Superior temporal gyrus (tissue), 1 donor: ENCODE measurements at regions not wholly inside any gene's neighbourhood (a gene's known extent, or its start where the extent isn't known, plus 50 kb on each side); places are given as distances from the start of the nearest gene placed in this dataset.
A peak's percentile ranks its signal among the peaks of the same experiment; 100 is the strongest.
"Not testable (repeated sequence)": the region's sequence is repeated elsewhere in the genome, so short reads cannot be mapped to it uniquely, and the experiment has no call there.

ENCODE experiments used
- DNase-seq: peaks from one replicate; pipeline ENCODE4 v3.0.0-alpha.2; 2016; ENCODE audit errors: extremely low spot score

DNA sequence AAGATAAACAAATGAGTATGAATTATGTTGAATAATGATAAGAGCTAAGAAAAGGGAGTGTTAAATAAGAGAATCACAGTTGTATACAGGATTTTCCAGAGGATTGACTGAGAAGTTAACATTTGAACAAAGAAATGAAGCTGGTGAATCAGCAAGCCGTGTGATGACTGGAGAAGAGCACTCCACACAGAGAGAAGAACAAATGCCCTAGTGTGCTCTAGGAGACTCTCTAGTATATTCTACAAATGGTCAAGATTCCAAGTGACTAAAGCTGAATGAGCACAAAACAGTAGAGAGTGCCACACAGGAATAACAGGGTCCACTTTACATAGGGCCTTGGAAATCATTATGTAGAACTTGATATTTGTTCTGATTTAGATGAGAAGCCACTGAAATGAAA is 587.1 kb upstream of the ATXN7L3B start:
- DNase-seq: peak; percentile 57

DNA sequence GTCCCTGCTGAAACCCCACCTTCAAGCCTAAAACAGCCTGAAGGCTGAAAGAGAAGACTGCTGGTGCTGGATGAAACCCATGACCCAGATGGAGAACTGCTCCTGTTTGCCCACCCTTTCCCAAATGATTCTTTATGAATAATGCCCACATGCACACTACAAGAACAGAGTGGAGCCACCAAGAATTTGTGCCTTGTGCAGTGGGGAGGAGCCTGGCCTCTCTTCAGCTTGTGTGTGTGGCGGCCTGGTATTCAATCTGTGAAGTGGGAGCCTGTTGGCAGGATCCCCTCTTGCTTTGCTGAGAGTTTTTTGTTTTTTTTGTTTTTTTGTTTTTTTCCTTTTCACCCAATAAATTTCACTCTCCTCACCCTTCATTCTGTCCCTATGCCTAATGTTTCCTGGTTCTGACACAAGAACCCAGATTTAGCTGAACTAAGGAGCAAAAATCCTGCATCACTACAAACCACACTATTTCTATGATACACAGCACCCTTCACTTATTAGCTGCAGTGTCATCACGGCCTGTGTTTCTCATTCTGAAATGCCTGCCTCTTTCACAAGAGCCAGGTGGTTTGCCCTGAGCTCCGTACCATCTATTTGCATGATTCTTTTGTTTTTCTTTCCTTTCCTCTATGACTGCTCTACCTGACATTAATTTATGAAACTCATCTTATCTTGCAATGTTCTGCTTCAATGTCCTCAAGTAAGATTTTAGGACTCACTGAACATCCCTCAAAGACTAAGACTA is 585.5 kb upstream of the ATXN7L3B start:
- no peak for DNase-seq

DNA sequence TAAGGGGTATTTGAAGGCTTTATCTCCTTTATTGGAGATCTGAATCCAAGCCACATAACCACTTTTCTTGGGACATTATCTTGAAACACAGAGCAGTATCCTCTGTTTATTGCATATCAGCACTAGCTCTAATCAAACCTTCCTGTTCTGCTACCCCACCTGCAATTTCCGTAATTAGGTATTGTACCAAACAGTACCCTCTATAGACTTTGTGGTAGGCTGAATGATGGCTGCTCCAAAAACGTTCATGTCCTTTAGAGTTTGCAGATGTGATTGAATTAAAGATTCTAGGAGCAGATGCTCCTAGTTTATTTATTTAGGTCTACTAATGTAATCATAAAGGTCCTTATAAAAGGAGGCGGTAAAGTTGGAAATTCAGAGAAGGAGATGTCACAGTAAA is 573.0 kb upstream of the ATXN7L3B start:
- no peak for DNase-seq

DNA sequence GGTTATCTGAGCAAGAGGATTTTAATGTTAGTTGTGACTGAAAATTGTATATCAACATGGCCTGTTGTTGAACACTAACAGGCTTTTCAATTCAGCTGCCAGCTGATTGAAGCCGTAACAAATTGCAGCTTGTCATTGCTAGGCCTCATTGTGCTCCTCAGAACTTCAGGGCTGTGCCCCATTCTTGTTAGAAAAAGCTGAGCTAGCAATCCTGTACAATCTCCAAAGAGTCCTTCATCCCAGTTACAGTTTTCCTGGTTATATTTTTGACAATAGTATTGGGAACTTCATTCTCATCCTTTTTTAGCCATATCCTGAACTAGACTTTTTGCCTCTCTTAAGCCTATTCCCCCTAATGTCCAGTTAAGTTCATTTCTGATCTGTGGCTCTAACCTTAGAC is 564.1 kb upstream of the ATXN7L3B start:
- no peak for DNase-seq

DNA sequence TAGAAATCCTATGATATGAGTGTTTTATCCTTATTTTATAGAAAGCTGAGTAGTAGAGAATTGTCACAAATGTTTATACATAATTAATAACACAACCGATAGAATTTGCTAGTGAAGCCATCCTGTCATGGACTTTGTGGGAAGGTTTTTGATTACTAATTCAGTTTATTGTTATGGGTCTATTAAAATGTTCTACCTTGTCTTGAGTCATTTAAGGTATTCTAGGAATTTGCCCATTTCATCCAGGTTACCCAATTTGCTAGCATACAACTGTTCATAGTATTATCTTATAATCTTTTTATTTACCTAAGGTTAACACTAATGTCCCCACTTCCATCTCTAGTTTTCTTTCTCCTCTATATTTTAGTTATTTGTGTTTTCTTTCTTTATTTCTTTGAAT is 553.1 kb upstream of the ATXN7L3B start:
- no peak for DNase-seq

DNA sequence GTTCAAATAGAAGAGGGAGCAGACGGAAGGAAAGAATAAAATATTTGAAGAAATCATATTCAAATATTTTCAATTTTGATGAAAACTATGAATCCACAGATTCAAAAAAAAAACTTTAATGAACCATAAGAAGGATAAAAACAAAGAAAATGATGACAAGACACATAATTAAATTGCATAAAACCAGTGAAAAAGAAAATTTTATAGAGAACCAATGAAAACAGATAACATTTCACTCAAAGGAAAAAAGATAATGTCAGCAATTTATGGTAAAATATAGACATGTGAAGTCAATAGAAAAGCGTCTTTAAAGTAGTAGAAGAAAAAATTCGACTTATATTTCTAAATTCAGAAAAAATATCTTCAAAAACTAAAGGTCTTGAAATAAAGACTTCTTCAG is 546.5 kb upstream of the ATXN7L3B start:
- no peak for DNase-seq

DNA sequence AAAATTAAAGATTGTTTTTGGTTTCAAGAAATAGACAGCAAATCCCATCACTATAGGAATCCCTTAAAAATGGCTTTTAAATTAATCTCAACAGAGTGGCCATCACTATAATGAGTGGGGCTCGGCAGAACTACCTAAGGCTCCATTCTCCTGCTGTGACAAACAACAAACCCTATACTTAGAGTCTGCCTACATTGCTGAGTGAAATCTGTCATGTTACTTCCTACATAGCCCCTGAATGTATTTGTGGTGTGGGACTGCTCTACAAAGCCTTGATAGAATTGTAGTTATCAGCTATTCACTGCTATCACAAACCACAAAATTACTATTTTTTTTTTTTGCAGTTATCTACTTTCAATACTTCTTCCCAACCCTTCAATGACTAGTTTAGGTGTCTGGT is 538.7 kb upstream of the ATXN7L3B start:
- no peak for DNase-seq

DNA sequence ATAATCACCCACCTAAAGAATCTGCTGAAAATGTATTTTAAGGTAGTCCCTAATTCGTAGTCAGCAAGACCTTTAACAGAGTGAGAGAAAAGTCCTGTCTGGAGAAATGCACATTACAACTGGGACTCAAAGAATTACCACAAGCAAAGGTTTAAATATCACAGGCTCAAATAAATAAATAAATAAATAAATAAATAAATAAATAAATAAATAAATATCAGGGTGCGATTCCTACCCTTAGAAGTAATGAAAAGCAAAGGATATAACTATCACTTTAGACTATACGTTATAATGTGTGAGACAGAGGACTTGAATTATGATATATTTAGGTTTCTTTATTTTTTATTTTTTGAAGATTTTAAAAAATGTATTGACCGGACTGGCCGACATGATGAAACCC is 522.5 kb upstream of the ATXN7L3B start:
- DNase-seq: no peak

DNA sequence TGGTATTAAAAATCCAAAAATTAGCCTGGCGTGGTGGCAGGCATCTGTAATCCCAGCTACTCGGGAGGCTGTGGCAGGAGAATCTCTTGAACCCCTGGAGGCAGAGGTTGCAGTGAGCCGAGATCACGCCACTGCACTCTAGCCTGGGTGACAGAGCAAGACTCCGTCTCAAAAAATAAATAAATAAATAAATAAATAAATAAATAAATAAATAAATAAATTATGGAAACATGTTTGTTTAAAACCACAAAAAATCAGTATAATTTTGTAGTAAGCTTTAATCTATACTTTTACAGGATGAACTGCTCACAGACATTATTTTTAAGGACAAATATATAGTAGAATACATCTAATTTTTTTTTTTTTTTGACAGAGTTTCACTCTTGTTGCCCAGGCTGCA is 521.3 kb upstream of the ATXN7L3B start:
- DNase-seq: not testable (repeated sequence)

DNA sequence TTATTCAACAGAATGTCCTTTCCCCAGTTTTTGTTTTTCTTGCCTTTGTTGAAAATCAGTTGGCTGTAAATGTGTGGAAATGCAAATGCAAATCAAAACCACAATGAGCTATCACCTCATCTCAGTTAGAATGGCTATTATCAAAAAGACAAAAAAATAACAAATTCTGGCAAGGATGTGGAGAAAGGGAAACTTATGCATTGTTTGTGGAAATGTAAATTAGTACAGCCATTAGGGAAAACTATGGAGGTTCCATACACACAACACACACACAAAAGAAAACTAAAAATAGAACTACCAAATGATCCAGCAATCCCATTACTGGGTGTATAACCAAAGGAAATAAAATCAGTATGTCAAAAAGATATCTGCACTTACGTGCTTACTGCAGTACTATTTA is 518.8 kb upstream of the ATXN7L3B start:
- DNase-seq: no peak

DNA sequence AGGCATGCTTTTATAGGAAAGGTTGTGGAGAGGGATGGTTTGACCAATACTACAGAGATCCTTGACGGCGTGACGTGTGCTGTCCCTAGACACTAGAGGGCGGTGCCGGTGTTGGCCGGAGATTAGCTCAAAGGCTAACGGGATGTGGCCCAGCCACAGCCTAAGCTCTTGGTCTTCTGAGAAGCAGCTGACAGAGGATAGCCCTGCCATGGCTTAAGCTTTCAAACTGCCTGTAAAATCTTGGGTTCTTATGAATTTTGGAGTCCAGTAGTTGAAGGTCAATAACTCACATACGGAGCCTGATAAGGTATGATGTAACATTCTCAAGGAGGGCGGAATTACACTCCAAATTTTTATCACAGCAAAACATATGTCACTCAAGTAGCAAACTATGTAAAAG is 515.7 kb upstream of the ATXN7L3B start:
- peak; percentile 76 for DNase-seq

DNA sequence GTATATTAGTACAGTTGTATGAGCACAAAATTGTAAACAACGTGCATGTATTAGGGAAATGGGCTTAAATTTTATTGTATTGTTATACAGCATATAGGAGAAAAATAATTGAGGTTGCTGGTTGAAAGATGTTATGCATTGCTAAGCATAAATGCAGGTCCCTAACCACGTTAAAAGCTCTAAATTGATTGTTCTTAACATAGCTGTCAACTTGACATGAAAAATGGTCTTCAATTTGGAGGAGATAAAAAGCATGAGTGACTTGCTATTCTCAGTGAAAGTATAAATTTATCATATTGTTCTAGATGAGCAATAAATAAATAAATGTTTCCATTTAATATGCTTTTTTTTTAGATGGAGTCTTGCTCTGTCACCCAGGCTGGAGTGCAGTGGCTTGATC is 506.6 kb upstream of the ATXN7L3B start:
- no peak for DNase-seq

DNA sequence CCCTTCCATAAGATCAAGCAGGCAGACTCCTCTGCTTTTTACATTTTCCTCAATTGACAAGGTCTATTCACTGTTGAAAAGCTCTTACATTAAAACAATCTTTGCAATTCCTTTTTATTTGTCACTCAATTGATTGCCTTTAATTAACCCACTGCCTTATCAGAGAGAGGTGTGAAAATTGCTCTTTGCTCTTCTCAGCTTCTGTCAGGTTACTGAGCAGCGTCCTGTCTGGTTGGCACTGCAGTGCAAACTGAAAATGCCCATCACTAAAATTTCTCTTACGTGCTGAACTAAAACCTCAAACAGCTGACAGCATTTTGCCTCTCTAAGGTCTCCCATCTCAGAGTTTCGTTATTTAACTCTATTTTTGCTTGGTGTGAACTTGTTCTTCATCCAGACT is 504.1 kb upstream of the ATXN7L3B start:
- DNase-seq: no peak

DNA sequence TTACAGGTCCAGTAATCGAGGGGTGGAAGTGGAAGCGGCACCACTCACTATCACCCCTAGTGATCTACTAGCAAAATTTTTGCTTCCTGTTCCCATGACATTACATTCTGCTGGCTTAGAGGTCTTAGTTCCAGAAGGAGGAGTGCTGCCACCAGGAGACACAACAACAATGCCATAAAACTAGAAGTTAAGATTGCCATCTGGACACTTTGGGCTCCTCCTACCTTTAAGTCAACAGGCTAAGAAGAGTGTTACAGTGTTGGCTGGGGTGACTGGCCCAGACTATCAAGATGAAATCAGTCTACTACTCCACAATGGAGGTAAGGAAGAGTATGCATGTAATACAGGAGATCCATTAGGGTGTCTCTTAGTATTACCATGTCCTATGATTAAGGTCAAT is 498.5 kb upstream of the ATXN7L3B start:
- DNase-seq: not testable (repeated sequence)

DNA sequence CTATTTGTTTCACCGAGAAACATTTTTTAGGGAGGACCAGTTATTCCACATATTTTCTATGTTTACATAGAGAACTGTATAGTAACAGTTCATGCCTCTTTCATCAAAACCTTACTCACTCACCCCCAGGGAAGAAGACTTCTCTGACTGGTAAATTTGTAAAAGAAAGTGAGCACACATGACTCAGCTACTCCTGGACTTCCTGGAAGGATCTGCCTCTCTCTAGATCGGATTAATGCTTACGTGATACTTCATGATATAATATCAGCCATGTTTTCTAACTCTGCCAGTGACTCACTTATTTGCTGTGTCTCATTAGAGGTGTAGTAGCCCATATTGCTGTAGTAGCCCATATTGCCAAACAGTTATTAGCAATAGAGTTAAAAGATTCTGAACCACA is 494.3 kb upstream of the ATXN7L3B start:
- DNase-seq: no peak

DNA sequence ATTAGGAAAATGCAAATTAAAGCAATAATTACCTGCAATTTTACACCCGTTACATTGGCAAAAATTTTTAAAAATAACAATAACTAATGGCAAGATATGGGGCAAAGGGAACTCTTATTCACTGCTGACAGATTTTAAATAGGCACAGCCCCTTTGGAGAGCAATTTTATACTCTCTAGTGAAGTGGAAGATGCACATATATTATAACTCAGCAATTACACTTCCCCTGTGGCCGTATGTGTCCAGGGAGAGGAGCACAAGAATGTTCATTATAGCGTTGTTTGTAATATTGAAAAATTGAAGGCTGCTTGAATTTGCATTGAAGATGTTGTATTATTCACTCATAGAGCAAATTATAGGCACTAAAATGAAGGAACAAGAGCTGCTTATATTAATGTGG is 488.3 kb upstream of the ATXN7L3B start:
- DNase-seq: no peak

DNA sequence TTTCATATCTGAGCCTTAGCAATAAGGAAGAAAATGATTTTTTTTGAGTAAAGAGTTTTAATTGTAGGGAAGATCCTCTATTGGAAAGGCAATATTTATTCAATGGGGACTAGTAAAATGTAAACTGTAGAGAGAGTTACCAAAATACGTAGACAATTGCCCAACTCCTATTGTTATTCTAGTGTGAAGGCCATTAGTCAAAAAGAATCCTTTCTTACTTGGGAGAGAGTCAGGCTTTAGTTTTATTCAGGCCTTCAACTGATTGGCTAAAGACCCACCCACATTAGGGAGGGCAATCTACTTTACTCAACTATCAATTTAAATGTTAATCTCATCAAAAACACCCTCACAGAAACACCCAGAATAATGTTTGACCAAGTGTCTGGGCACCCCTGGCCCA is 485.8 kb upstream of the ATXN7L3B start:
- no peak for DNase-seq

DNA sequence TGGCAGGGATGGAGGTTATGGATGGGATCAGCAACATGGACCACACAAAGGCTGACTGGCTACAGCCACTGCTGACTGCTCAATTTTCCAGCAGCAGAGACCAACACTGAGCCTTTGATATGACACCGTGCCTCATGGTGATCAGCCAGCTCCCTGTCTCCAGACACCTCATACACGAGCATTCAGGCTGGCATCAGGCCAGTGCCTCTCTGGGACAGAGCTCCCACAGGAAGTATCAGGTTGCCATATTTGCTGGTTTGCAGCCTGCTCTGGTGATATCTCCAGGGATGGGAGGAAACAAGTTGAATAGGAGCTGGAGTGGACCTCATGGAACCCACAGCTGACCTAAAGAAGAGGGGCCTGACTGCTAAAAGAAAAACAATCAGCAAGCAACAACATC is 471.2 kb upstream of the ATXN7L3B start:
- DNase-seq: no peak

DNA sequence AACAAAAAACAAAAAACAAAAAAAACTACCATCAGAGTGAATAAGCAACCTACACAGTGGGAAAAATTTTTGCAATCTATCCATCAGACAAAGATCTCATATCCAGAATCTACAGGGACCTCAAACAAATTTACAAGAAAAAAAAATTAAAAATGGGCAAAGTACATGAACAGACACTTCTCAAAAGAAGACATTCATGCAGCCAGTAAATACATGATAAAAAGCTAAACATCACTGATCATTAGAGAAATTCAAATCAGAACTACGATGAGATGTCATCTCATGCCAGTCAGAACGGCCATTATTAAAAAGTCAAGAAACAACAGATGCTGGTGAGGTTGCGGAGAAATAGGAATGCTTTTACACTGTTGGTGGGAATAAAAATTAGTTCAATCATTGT is 466.5 kb upstream of the ATXN7L3B start:
- DNase-seq: no peak

DNA sequence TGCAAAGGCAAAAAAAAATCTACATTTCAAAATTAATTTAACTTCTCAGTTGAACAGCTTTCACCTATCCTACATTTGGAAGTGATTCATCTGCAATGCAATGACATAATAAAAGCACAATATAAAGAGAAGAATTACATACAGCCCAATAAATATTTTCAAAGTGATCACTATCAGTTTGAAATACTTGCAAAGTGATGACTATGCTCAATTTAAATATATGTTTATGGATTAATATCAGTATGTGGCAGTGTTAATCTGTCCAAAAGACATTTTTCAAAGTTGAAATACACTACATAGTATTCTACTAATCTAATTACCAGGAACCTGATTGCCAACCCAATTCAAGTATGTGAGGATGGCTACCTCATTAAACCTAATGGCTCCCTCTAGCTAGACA is 460.7 kb upstream of the ATXN7L3B start:
- no peak for DNase-seq

DNA sequence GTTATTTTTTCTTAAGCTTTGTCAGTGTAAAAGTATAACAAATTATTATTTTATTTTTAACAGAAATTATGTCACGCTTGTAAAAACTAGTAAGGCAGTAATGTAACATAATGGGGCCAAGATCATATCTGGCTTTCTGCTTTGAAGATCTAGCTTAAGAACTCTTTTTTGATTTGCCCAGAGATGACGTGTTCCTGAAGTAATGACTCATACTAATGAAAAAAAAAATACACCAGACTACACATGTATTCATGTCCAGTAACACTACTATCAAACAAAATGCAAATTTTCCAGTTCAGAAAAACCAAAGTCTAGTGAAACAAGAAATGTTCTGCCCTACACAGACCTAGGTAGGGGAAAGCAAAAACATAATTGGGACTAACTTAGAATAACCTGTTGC is 432.2 kb upstream of the ATXN7L3B start:
- DNase-seq: no peak

DNA sequence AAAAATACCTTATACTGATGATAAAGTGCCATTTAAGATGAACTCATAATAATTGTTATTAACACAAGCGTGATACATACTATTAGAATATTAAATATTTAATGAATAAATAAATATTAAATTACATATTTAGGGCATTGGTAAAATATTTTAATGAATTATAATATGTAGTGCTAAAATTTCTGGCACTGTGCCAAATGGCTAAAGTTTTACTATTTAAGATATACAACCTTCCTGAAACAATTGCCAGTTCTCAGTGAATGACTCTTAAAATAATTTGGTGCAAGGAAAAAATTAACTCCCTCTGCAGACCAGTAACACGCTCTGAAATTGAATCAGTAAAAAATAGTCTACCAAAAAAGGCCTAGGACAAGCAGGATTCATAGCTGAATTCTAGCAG is 428.9 kb upstream of the ATXN7L3B start:
- DNase-seq: no peak

DNA sequence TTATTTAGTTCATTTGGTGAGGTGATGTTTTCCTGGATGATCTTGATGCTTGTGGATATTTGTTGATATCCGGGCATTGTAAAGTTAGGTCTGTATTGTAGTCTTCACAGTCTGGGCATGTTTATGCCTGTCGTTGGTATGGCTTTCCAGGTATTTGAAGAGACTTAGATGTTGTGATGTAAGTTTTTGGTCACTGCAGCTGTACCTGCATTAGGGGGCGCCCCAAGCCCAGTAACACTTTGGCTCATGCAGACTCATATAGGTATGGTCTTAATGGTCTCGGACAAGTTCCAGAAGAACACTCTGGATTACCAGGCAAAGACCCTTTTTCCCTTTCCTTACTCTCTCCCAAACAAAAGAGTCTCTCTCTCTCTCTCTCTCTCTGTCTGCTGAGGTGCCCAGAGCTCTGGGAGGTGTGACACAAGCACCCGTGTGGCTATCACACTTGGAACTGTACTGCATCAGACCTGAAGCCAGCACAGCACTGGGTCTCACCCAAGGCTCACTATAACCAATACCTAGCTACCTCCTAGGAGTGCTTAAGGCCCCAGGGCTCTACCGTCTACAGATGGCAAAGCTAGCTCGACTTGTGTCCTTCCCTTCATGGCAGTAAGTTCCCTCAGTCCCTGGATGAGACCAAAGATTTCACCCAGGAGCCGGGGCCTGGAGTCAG is 425.8 kb upstream of the ATXN7L3B start:
- peak; percentile 40 for DNase-seq
